Left lung (tissue), 4 donors: ENCODE measurements at regions not wholly inside any gene's neighbourhood (a gene's known extent, or its start where the extent isn't known, plus 50 kb on each side); places are given as distances from the start of the nearest gene placed in this dataset.
"Not testable (repeated sequence)": the region's sequence is repeated elsewhere in the genome, so short reads cannot be mapped to it uniquely, and the experiment has no call there.

Experiments
- ATAC-seq: fragments of 200-7000 bp; cut with Tn5 transposase; one replicate; pipeline ENCODE4 v1.9.1; 2020; ENCODE audit warnings: moderate library complexity
- DNase-seq, 4 donors: peaks; one replicate each; pipeline ENCODE4 v3.0.0-alpha.2; 2013 to 2020
- H3K27ac ChIP-seq, 2 donors: fragments of 200-600 bp; sonication (generic) in 1 of 2; one replicate each; pipeline versions ENCODE4 v1.5.0 to v1.8.0; 2020 to 2021
- H3K27me3 ChIP-seq, 2 donors: fragments of 200-600 bp; sonication (generic) in 1 of 2; one replicate each; pipeline versions ENCODE4 v1.5.0 to v1.8.0; 2020 to 2021
- H3K36me3 ChIP-seq, 2 donors: fragments of 200-600 bp; sonication (generic) in 1 of 2; one replicate each; pipeline versions ENCODE4 v1.5.0 to v1.8.0; 2020 to 2021
- H3K4me1 ChIP-seq, 2 donors: fragments of 200-600 bp; one replicate each; pipeline ENCODE4 v1.8.0; 2021
- H3K4me3 ChIP-seq, 2 donors: fragments of 200-600 bp; sonication (generic) in 1 of 2; one replicate each; pipeline versions ENCODE4 v1.5.0 to v1.8.0; 2020 to 2021; ENCODE audit warnings: mild to moderate bottlenecking in 1 of 2
- H3K9me3 ChIP-seq, 2 donors: fragments of 200-600 bp; sonication (generic) in 1 of 2; one replicate each; pipeline versions ENCODE4 v1.5.0 to v1.8.0; 2020 to 2021
- intact Hi-C, 2 donors: fragments of 100-400 bp; cut with DNase I; formaldehyde crosslinking; loops; one replicate each; pipeline versions ENCODE4 v1.11.2 to v1.14.2; 2022
- TF ChIP-seq, protein P1 (sequence below), 2 donors: fragments of 200-600 bp; sonication (generic) in 1 of 2; IDR thresholded peaks; one replicate each; pipeline versions ENCODE4 v1.5.0 to v1.8.0; 2021; ENCODE audit warnings: antibody characterized with exemption in 2 of 2
- donor health status: DM: no; HTN: yes; CAD: no.
- donor health status: DM: no; HTN: no; CAD: no.

DNA sequence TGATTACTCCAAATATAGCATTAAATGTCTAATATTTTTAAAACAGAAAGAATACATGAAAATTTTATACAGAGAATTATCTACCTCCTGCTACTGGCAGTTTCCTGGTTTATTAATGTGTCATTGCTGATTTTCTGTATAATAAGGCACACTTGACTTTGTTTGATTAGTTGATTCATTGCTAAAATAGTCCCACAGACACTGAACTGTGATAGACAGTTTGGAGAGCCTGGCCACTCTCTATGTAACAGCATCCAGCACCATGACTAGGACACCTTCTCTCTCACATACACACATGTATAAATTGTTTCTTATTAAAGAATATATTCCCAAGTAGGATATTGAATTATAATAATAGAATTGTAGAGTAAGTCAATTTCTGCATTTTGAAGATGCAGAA, 368.5 kb upstream of the SNX7 start:
- peak; percentile 83 for ATAC-seq
- TF ChIP-seq, protein P1, sequence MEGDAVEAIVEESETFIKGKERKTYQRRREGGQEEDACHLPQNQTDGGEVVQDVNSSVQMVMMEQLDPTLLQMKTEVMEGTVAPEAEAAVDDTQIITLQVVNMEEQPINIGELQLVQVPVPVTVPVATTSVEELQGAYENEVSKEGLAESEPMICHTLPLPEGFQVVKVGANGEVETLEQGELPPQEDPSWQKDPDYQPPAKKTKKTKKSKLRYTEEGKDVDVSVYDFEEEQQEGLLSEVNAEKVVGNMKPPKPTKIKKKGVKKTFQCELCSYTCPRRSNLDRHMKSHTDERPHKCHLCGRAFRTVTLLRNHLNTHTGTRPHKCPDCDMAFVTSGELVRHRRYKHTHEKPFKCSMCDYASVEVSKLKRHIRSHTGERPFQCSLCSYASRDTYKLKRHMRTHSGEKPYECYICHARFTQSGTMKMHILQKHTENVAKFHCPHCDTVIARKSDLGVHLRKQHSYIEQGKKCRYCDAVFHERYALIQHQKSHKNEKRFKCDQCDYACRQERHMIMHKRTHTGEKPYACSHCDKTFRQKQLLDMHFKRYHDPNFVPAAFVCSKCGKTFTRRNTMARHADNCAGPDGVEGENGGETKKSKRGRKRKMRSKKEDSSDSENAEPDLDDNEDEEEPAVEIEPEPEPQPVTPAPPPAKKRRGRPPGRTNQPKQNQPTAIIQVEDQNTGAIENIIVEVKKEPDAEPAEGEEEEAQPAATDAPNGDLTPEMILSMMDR (IDR thresholded peaks at IDR 0.05): no peak

DNA sequence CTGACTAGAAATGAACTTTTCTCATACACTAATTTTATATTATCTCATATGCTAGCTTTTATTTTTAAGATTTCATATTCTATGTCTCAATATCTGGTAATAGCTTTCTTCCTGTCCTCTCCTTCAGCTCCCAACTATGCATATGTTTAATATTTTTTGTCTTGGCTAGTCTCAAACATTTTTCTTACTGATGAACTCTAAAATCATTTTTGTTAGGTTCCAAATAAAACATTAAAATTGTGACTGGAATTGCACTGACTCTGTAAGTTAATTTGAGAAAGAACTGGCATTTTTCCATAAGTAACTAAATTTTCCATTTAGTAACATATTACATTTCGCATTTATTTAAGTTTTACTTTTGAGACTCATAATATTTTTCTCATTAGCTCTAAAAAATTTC, 368.5 kb upstream of the DPYD start:
- intact Hi-C loops: no loop called here
- Histone ChIP-seq H3K4me3 (no peak overlapping the region), H3K27me3 (no peaks in the 10 kb centered on the region), H3K36me3 (no peaks in the 10 kb centered on the region), H3K9me3 (no peaks in the 10 kb centered on the region), H3K27ac (no peak overlapping the region), H3K4me1 (no peaks in the 10 kb centered on the region)
- TF ChIP-seq, protein P1 (IDR thresholded peaks at IDR 0.05): no peak
- DNase-seq (no peak), ATAC-seq (no peak)

More for the DNA sequence above, 368.5 kb upstream of the SNX7 start:
- DNase-seq: no peak
- Histone ChIP-seq H3K9me3 (no peaks in the 10 kb centered on the region), H3K4me1 (no peaks in the 10 kb centered on the region), H3K27ac (no peak overlapping the region), H3K36me3 (no peaks in the 10 kb centered on the region), H3K4me3 (no peak overlapping the region), H3K27me3 (no peaks in the 10 kb centered on the region)
- intact Hi-C loops: no loop called here

DNA sequence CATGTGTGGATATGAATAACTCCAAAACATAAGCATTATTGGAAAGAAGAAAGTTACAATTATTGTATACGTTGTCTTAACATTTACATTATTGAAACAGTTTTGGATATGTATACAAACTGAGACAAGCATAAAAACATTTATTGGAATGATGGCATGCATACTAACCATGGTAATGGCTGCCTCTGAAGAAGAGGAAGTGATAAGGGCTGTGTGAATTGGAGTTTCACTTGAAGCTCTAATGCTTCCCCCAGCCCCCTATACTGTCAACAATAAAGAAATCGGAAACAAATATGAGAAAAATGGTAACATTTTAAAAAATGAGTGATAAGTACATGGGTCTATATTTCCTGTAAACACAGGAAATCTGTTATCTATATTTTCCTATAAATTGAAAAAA, 367.7 kb upstream of the DPYD start:
- intact Hi-C loops: no loop called here
- Histone ChIP-seq H3K27ac (no peak overlapping the region), H3K9me3 (no peaks in the 10 kb centered on the region), H3K36me3 (no peaks in the 10 kb centered on the region), H3K27me3 (no peaks in the 10 kb centered on the region), H3K4me1 (no peaks in the 10 kb centered on the region), H3K4me3 (no peak overlapping the region)
- TF ChIP-seq, protein P1 (IDR thresholded peaks at IDR 0.05): no peak
- no peak for DNase-seq
- ATAC-seq: no peak

DNA sequence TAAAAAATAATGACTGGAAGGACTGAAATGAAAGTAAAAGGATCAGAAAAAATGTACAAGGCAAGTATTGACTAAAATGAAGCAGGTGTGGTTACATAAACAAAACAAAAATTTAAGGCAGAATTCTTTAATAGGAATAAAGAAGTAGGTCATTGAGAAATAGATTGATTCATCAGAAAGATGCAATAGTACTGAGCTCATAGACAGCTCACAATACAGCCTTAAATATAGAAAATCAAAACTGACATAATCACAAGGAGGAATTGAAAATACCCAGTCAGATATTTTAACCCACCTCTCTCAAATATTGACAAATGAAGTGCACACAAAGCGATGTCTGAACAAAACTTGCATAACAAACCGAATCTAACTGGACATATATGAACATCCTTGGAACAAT, 366.8 kb upstream of the DPYD start:
- TF ChIP-seq, protein P1 (IDR thresholded peaks at IDR 0.05): no peak
- H3K9me3 ChIP-seq: no peaks in the 10 kb centered on the region
- ATAC-seq: no peak
- H3K36me3 ChIP-seq: no peaks in the 10 kb centered on the region
- no peaks in the 10 kb centered on the region for H3K27me3 ChIP-seq
- H3K4me1 ChIP-seq: no peaks in the 10 kb centered on the region
- H3K27ac ChIP-seq: no peak overlapping the region
- H3K4me3 ChIP-seq: no peak overlapping the region
- intact Hi-C loops: no loop called here
- no peak for DNase-seq

DNA sequence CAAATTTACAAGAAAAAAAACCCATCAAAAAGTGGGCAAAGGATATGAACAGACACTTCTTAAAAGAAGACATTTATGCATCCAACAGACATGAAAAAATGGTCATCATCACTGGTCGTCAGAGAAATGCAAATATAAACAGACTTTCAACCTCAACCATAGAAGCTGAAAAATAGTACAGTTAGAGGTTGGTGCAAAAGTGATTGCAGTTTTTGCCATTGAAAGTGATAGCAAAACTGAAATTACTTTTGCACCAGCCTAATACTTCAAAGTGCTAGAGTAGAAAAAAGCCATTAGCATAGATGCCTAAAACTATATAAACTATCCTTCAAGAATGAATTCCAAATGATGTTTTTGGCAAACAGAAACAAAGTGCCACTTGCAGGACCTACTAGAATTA, 365.8 kb upstream of the DPYD start:
- Histone ChIP-seq H3K27me3 (no peaks in the 10 kb centered on the region), H3K9me3 (no peaks in the 10 kb centered on the region), H3K4me3 (no peak overlapping the region), H3K27ac (no peak overlapping the region), H3K4me1 (no peaks in the 10 kb centered on the region), H3K36me3 (no peaks in the 10 kb centered on the region)
- TF ChIP-seq, protein P1 (IDR thresholded peaks at IDR 0.05): no peak
- DNase-seq (no peak), ATAC-seq (no peak)
- intact Hi-C loops: no loop called here

DNA sequence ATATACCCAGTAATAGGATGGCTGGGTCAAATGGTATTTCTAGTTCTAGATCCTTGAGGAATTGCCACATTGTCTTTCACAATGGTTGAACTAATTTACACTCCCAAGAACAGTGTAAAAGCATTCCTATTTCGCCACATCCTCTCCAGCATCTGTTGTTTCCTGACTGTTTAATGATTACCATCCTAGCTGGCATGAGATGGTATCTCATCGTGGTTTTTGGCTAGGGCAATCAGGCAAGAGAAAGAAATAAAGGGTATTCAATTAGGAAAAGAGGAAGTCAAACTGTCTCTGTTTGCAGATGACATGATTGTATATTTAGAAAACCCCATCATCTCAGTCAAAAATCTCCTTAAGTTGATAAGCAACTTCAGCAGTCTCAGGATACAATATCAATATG, 364.5 kb upstream of the DPYD start:
- H3K9me3 ChIP-seq, H3K27me3 ChIP-seq, H3K27ac ChIP-seq, ATAC-seq, H3K4me3 ChIP-seq, intact Hi-C loops, H3K36me3 ChIP-seq, H3K4me1 ChIP-seq, DNase-seq: not testable (repeated sequence)
